ENCODE measurements at regions not wholly inside any gene's neighbourhood (a gene's known extent, or its start where the extent isn't known, plus 50 kb on each side); places are given as distances from the start of the nearest gene placed in this dataset.

GRCh38 chr6:102742754-102743356 lies 1349.3 kb downstream of the GRIK2 start:
- H4K20me1 ChIP-seq (ENCODE audit: control insufficient read depth, insufficient read depth): no peaks in the 10 kb centered on the region
- no peaks in the 10 kb centered on the region for H3K4me1 ChIP-seq (ENCODE audit: control insufficient read depth, insufficient read depth, low read length)
- BruUV-seq (replicated peaks): no TSS peak
- ChIA-PET CTCF (no interaction called here), RAD21 (ENCODE audit: unreplicated experiment) (no interaction called here), POLR2A (no interaction called here), SMC1A (ENCODE audit: uncharacterized antibody, unreplicated experiment) (no interaction called here)
- ATAC-seq (no peak), FAIRE-seq (no peak), DNase-seq (ENCODE audit: low read depth, low spot score) (no peak)
- 38% methylated on average over 7 of the region's 7 CpGs for WGBS (ENCODE audit: insufficient coverage, insufficient replicate concordance, low lambda C conversion rate, missing lambda C conversion rate)
- intact Hi-C loops (cut with micrococcal nuclease; ENCODE audit: unreplicated experiment) (no loop called here), in situ Hi-C loops (cut with MboI) (no loop called here)
- H3K9ac ChIP-seq (ENCODE audit: control insufficient read depth, insufficient read depth, low read length): no peak overlapping the region
- H3K9me3 ChIP-seq (replicated peaks; ENCODE audit: control insufficient read depth, insufficient read depth, low read length): no peaks in the 10 kb centered on the region
- TF ChIP-seq TCF12 (IDR thresholded peaks at IDR 0.05; ENCODE audit: low read depth, low read length) (no peak), TAF1 (IDR thresholded peaks at IDR 0.05; ENCODE audit: borderline replicate concordance, low read depth, low read length) (no peak), IKZF1 (conservative IDR thresholded peaks at IDR 0.05) (no peak), NR2C2 (IDR thresholded peaks at IDR 0.05; ENCODE audit: borderline replicate concordance, control insufficient read depth, insufficient read length, low read depth) (no peak), FOXK2 (IDR thresholded peaks at IDR 0.05) (no peak), NR2F1 (conservative IDR thresholded peaks at IDR 0.05) (no peak), HDAC2 (IDR thresholded peaks at IDR 0.05) (no peak), BMI1 (IDR thresholded peaks at IDR 0.05; ENCODE audit: borderline replicate concordance) (no peak), BRCA1 (IDR thresholded peaks at IDR 0.05; ENCODE audit: low read depth, low read length) (no peak), PML (IDR thresholded peaks at IDR 0.05; ENCODE audit: low read length) (no peak)
- TF ChIP-seq, protein P1, sequence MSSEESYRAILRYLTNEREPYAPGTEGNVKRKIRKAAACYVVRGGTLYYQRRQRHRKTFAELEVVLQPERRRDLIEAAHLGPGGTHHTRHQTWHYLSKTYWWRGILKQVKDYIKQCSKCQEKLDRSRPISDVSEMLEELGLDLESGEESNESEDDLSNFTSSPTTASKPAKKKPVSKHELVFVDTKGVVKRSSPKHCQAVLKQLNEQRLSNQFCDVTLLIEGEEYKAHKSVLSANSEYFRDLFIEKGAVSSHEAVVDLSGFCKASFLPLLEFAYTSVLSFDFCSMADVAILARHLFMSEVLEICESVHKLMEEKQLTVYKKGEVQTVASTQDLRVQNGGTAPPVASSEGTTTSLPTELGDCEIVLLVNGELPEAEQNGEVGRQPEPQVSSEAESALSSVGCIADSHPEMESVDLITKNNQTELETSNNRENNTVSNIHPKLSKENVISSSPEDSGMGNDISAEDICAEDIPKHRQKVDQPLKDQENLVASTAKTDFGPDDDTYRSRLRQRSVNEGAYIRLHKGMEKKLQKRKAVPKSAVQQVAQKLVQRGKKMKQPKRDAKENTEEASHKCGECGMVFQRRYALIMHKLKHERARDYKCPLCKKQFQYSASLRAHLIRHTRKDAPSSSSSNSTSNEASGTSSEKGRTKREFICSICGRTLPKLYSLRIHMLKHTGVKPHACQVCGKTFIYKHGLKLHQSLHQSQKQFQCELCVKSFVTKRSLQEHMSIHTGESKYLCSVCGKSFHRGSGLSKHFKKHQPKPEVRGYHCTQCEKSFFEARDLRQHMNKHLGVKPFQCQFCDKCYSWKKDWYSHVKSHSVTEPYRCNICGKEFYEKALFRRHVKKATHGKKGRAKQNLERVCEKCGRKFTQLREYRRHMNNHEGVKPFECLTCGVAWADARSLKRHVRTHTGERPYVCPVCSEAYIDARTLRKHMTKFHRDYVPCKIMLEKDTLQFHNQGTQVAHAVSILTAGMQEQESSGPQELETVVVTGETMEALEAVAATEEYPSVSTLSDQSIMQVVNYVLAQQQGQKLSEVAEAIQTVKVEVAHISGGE (CRISPR knock-in tag; IDR thresholded peaks at IDR 0.05): no peak
- TF ChIP-seq, protein P2, sequence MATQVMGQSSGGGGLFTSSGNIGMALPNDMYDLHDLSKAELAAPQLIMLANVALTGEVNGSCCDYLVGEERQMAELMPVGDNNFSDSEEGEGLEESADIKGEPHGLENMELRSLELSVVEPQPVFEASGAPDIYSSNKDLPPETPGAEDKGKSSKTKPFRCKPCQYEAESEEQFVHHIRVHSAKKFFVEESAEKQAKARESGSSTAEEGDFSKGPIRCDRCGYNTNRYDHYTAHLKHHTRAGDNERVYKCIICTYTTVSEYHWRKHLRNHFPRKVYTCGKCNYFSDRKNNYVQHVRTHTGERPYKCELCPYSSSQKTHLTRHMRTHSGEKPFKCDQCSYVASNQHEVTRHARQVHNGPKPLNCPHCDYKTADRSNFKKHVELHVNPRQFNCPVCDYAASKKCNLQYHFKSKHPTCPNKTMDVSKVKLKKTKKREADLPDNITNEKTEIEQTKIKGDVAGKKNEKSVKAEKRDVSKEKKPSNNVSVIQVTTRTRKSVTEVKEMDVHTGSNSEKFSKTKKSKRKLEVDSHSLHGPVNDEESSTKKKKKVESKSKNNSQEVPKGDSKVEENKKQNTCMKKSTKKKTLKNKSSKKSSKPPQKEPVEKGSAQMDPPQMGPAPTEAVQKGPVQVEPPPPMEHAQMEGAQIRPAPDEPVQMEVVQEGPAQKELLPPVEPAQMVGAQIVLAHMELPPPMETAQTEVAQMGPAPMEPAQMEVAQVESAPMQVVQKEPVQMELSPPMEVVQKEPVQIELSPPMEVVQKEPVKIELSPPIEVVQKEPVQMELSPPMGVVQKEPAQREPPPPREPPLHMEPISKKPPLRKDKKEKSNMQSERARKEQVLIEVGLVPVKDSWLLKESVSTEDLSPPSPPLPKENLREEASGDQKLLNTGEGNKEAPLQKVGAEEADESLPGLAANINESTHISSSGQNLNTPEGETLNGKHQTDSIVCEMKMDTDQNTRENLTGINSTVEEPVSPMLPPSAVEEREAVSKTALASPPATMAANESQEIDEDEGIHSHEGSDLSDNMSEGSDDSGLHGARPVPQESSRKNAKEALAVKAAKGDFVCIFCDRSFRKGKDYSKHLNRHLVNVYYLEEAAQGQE (IDR thresholded peaks at IDR 0.05; ENCODE audit: low read depth, low read length): no peak
- TF ChIP-seq, protein P3, sequence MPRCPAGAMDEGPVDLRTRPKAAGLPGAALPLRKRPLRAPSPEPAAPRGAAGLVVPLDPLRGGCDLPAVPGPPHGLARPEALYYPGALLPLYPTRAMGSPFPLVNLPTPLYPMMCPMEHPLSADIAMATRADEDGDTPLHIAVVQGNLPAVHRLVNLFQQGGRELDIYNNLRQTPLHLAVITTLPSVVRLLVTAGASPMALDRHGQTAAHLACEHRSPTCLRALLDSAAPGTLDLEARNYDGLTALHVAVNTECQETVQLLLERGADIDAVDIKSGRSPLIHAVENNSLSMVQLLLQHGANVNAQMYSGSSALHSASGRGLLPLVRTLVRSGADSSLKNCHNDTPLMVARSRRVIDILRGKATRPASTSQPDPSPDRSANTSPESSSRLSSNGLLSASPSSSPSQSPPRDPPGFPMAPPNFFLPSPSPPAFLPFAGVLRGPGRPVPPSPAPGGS (IDR thresholded peaks at IDR 0.05; ENCODE audit: borderline replicate concordance, insufficient read depth, low read depth, low read length, poor library complexity, severe bottlenecking): no peak
- TF ChIP-seq, protein P4, sequence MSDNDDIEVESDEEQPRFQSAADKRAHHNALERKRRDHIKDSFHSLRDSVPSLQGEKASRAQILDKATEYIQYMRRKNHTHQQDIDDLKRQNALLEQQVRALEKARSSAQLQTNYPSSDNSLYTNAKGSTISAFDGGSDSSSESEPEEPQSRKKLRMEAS (IDR thresholded peaks at IDR 0.05; ENCODE audit: low read depth, low read length): no peak
- H3K4me3 ChIP-seq: no peak overlapping the region
- H3K36me3 ChIP-seq (ENCODE audit: control insufficient read depth in 2 of 2, insufficient read depth in 2 of 2, low read length in 1 of 2): no peaks in the 10 kb centered on the region
- no peak overlapping the region for H2AFZ ChIP-seq (ENCODE audit: control insufficient read depth, low read depth, low read length)
- no peak overlapping the region for H3K4me2 ChIP-seq (ENCODE audit: control insufficient read depth, insufficient read depth)
- H3K27ac ChIP-seq (ENCODE audit: control insufficient read depth, insufficient read depth): no peak overlapping the region
- H3K79me2 ChIP-seq (ENCODE audit: control insufficient read depth, insufficient read depth, low read length): no peaks in the 10 kb centered on the region
- no peaks in the 10 kb centered on the region for H3K27me3 ChIP-seq (replicated peaks in 1 of 2; ENCODE audit: control insufficient read depth in 2 of 2, insufficient read depth in 2 of 2, low read length in 1 of 2)
